Activated T-helper 17 cell treated with anti-CD3 and anti-CD28 coated beads, Interleukin-2, amount 50 U/mL, for 72 hours (primary cell): ENCODE measurements at regions not wholly inside any gene's neighbourhood (a gene's known extent, or its start where the extent isn't known, plus 50 kb on each side); places are given as distances from the start of the nearest gene placed in this dataset.
A peak's percentile ranks its signal among the peaks of the same experiment; 100 is the strongest.
"Not testable (repeated sequence)": the region's sequence is repeated elsewhere in the genome, so short reads cannot be mapped to it uniquely, and the experiment has no call there.

Experiments
- ATAC-seq: fragments of 150-1000 bp; cut with Tn5 transposase; replicated peaks from 2 replicates; pipeline ENCODE4 v1.10.0; 2021; ENCODE audit warnings: mild to moderate bottlenecking, moderate library complexity
- H3K27ac Mint-ChIP-seq: one replicate; pipeline ENCODE4 v1.8.0; 2022; ENCODE audit warnings: mixed read lengths
- H3K27me3 Mint-ChIP-seq: one replicate; pipeline ENCODE4 v1.8.0; 2022; ENCODE audit warnings: mixed read lengths
- H3K36me3 Mint-ChIP-seq: one replicate; pipeline ENCODE4 v1.8.0; 2022; ENCODE audit warnings: low read depth, mild to moderate bottlenecking, mixed read lengths
- H3K4me1 Mint-ChIP-seq: one replicate; pipeline ENCODE4 v1.8.0; 2022; ENCODE audit warnings: mixed read lengths
- H3K4me3 Mint-ChIP-seq: one replicate; pipeline ENCODE4 v1.8.0; 2022; ENCODE audit warnings: mild to moderate bottlenecking, mixed read lengths
- H3K9me3 Mint-ChIP-seq: one replicate; pipeline ENCODE4 v1.8.0; 2022; ENCODE audit warnings: mixed read lengths

- no peaks in the 10 kb centered on the region for H3K36me3 Mint-ChIP-seq
- H3K27me3 Mint-ChIP-seq = peaks cover 9% of the 10 kb centered on the region
- no peak for ATAC-seq
- no peak overlapping the region for H3K4me3 Mint-ChIP-seq
- H3K9me3 Mint-ChIP-seq = no peaks in the 10 kb centered on the region
- no peak overlapping the region for H3K27ac Mint-ChIP-seq
- H3K4me1 Mint-ChIP-seq = peaks cover 5% of the 10 kb centered on the region
Observed at GRCh38 chr3:67109651-67110204, 111.6 kb downstream of the KBTBD8 start.

GRCh38 chr3:67113802-67114407, 115.8 kb downstream of the KBTBD8 start:
- Mint-ChIP-seq H3K27me3 (peaks cover 24% of the 10 kb centered on the region), H3K36me3 (no peaks in the 10 kb centered on the region), H3K27ac (no peak overlapping the region), H3K4me3 (no peak overlapping the region), H3K9me3 (no peaks in the 10 kb centered on the region), H3K4me1 (peaks cover 5% of the 10 kb centered on the region)
- ATAC-seq = peak; percentile 99

- no peak overlapping the region for H3K27ac Mint-ChIP-seq
- peaks cover 5% of the 10 kb centered on the region for H3K4me1 Mint-ChIP-seq
- no peak for ATAC-seq
- H3K27me3 Mint-ChIP-seq = peaks cover 36% of the 10 kb centered on the region
- no peaks in the 10 kb centered on the region for H3K9me3 Mint-ChIP-seq
- H3K4me3 Mint-ChIP-seq = no peak overlapping the region
- no peaks in the 10 kb centered on the region for H3K36me3 Mint-ChIP-seq
Observed at GRCh38 chr3:67118122-67118521, 120.0 kb downstream of the KBTBD8 start.

GRCh38 chr3:67118635-67119034, 120.5 kb downstream of the KBTBD8 start:
- Mint-ChIP-seq H3K9me3 (no peaks in the 10 kb centered on the region), H3K27me3 (peaks cover 33% of the 10 kb centered on the region), H3K4me1 (peaks cover 2% of the 10 kb centered on the region), H3K27ac (no peak overlapping the region), H3K4me3 (no peak overlapping the region), H3K36me3 (no peaks in the 10 kb centered on the region)
- no peak for ATAC-seq

GRCh38 chr3:67123914-67124313, 125.8 kb downstream of the KBTBD8 start:
- H3K36me3 Mint-ChIP-seq = no peaks in the 10 kb centered on the region
- no peaks in the 10 kb centered on the region for H3K4me1 Mint-ChIP-seq
- peaks cover 15% of the 10 kb centered on the region for H3K27me3 Mint-ChIP-seq
- H3K4me3 Mint-ChIP-seq = no peak overlapping the region
- H3K27ac Mint-ChIP-seq = no peak overlapping the region
- no peak for ATAC-seq
- no peaks in the 10 kb centered on the region for H3K9me3 Mint-ChIP-seq

GRCh38 chr3:67127254-67127653, 129.1 kb downstream of the KBTBD8 start:
- ATAC-seq = no peak
- Mint-ChIP-seq H3K4me3 (no peak overlapping the region), H3K4me1 (no peaks in the 10 kb centered on the region), H3K27ac (no peak overlapping the region), H3K27me3 (peaks cover 17% of the 10 kb centered on the region), H3K36me3 (no peaks in the 10 kb centered on the region), H3K9me3 (no peaks in the 10 kb centered on the region)

- Mint-ChIP-seq H3K4me3 (no peak overlapping the region), H3K4me1 (no peaks in the 10 kb centered on the region)
Observed at GRCh38 chr3:67142432-67142831, 144.3 kb downstream of the KBTBD8 start.

GRCh38 chr3:67145738-67146137, 147.6 kb downstream of the KBTBD8 start:
- no peak for ATAC-seq
- Mint-ChIP-seq H3K4me1 (no peaks in the 10 kb centered on the region), H3K36me3 (no peaks in the 10 kb centered on the region), H3K9me3 (peaks cover 7% of the 10 kb centered on the region), H3K4me3 (no peak overlapping the region), H3K27ac (no peak overlapping the region), H3K27me3 (peaks cover 13% of the 10 kb centered on the region)

More at GRCh38 chr3:67142432-67142831, 144.3 kb downstream of the KBTBD8 start:
- no peak for ATAC-seq
- Mint-ChIP-seq H3K36me3 (no peaks in the 10 kb centered on the region), H3K9me3 (peaks cover 20% of the 10 kb centered on the region), H3K27me3 (peaks cover 17% of the 10 kb centered on the region), H3K27ac (no peak overlapping the region)

- no peak overlapping the region for H3K4me3 Mint-ChIP-seq
- H3K9me3 Mint-ChIP-seq = peaks cover 5% of the 10 kb centered on the region
- H3K27ac Mint-ChIP-seq = no peak overlapping the region
- H3K27me3 Mint-ChIP-seq = peaks cover 3% of the 10 kb centered on the region
- no peaks in the 10 kb centered on the region for H3K4me1 Mint-ChIP-seq
- no peaks in the 10 kb centered on the region for H3K36me3 Mint-ChIP-seq
- ATAC-seq = no peak
Observed at GRCh38 chr3:67154429-67154828, 156.3 kb downstream of the KBTBD8 start.

- peaks cover 3% of the 10 kb centered on the region for H3K27me3 Mint-ChIP-seq
- no peak overlapping the region for H3K4me3 Mint-ChIP-seq
- ATAC-seq = no peak
- no peaks in the 10 kb centered on the region for H3K4me1 Mint-ChIP-seq
- H3K36me3 Mint-ChIP-seq = no peaks in the 10 kb centered on the region
- no peak overlapping the region for H3K27ac Mint-ChIP-seq
- H3K9me3 Mint-ChIP-seq = no peaks in the 10 kb centered on the region
Observed at GRCh38 chr3:67167481-67167880, 169.4 kb downstream of the KBTBD8 start.

- Mint-ChIP-seq H3K27ac (no peak overlapping the region), H3K4me1 (no peaks in the 10 kb centered on the region), H3K9me3 (no peaks in the 10 kb centered on the region), H3K27me3 (peaks cover 3% of the 10 kb centered on the region), H3K36me3 (no peaks in the 10 kb centered on the region), H3K4me3 (no peak overlapping the region)
- no peak for ATAC-seq
Observed at GRCh38 chr3:67171841-67172240, 173.7 kb downstream of the KBTBD8 start.

- H3K27ac Mint-ChIP-seq, H3K4me3 Mint-ChIP-seq, H3K27me3 Mint-ChIP-seq, H3K4me1 Mint-ChIP-seq, H3K9me3 Mint-ChIP-seq, H3K36me3 Mint-ChIP-seq, ATAC-seq: not testable (repeated sequence)
Observed at GRCh38 chr3:67173130-67173529, 175.0 kb downstream of the KBTBD8 start.

- Mint-ChIP-seq H3K27ac (no peak overlapping the region), H3K9me3 (no peaks in the 10 kb centered on the region), H3K4me3 (no peak overlapping the region), H3K4me1 (no peaks in the 10 kb centered on the region), H3K36me3 (no peaks in the 10 kb centered on the region), H3K27me3 (peaks cover 3% of the 10 kb centered on the region)
- ATAC-seq = no peak
Observed at GRCh38 chr3:67176396-67176795, 178.3 kb downstream of the KBTBD8 start.

- H3K27me3 Mint-ChIP-seq = peaks cover 6% of the 10 kb centered on the region
- no peak overlapping the region for H3K27ac Mint-ChIP-seq
- H3K4me1 Mint-ChIP-seq = no peaks in the 10 kb centered on the region
- H3K9me3 Mint-ChIP-seq = no peaks in the 10 kb centered on the region
- H3K36me3 Mint-ChIP-seq = no peaks in the 10 kb centered on the region
- no peak for ATAC-seq
- H3K4me3 Mint-ChIP-seq = no peak overlapping the region
Observed at GRCh38 chr3:67192466-67192865, 194.4 kb downstream of the KBTBD8 start.

GRCh38 chr3:67196677-67197076, 198.6 kb downstream of the KBTBD8 start:
- no peaks in the 10 kb centered on the region for H3K36me3 Mint-ChIP-seq
- no peak for ATAC-seq
- no peak overlapping the region for H3K27ac Mint-ChIP-seq
- no peaks in the 10 kb centered on the region for H3K9me3 Mint-ChIP-seq
- no peak overlapping the region for H3K4me3 Mint-ChIP-seq
- no peaks in the 10 kb centered on the region for H3K4me1 Mint-ChIP-seq
- H3K27me3 Mint-ChIP-seq = no peaks in the 10 kb centered on the region

- no peak overlapping the region for H3K27ac Mint-ChIP-seq
Observed at GRCh38 chr3:67198374-67198773, 200.3 kb downstream of the KBTBD8 start.

More at GRCh38 chr3:67198374-67198773, 200.3 kb downstream of the KBTBD8 start:
- no peaks in the 10 kb centered on the region for H3K27me3 Mint-ChIP-seq
- no peaks in the 10 kb centered on the region for H3K36me3 Mint-ChIP-seq
- H3K9me3 Mint-ChIP-seq = no peaks in the 10 kb centered on the region
- H3K4me3 Mint-ChIP-seq = no peak overlapping the region
- H3K4me1 Mint-ChIP-seq = no peaks in the 10 kb centered on the region
- ATAC-seq = no peak
